OCI-LY1 (cell line): ENCODE measurements at regions not wholly inside any gene's neighbourhood (a gene's known extent, or its start where the extent isn't known, plus 50 kb on each side); places are given as distances from the start of the nearest gene placed in this dataset.

Experiments used
- CTCF ChIP-seq: fragments of 200-600 bp; sonication (generic), shearing (Covaris generic); IDR thresholded peaks from 2 replicates; pipeline ENCODE4 v1.5.1; 2017; ENCODE audit warnings: mild to moderate bottlenecking, antibody characterized with exemption, low read length, moderate library complexity, mixed read lengths
- EZH2 ChIP-seq: fragments of 200-600 bp; sonication (generic), shearing (Covaris generic); IDR thresholded peaks from 2 replicates; pipeline ENCODE4 v1.8.0; 2017; ENCODE audit warnings: borderline replicate concordance, mixed run types, mild to moderate bottlenecking, antibody characterized with exemption, low read length, moderate library complexity, mixed read lengths

DNA sequence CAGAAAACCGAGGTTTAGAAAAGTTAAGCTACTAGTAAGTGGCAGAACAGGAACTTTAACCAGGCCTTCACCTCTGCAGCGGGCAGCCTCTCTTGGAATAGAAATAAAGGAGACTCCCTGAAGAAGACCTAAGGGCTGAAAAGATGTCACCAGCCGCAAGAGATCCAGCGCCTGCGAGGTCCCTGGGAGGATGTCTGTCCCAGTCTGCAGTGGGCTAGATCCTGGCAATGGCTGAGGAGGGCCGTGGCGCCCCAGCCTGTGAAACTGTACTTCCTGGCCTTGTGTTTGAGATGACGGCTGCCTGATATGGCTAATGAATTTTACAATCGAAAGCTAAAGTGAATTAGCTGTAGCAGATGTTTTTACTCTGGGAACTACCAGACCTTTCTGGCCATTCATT lies 300.6 kb upstream of the SALL3 start:
- TF ChIP-seq EZH2 (no peak), CTCF (no peak)
